NT2/D1 (cell line): ENCODE measurements at regions not wholly inside any gene's neighbourhood (a gene's known extent, or its start where the extent isn't known, plus 50 kb on each side); places are given as distances from the start of the nearest gene placed in this dataset.

Experiments
- DNase-seq: peaks from one replicate; pipeline ENCODE4 v3.0.0-alpha.2; 2011; ENCODE audit warnings: low read depth, low spot score
- H3K27me3 ChIP-seq: 2 replicates; pipeline ENCODE4 v1.6.0; 2011; ENCODE audit warnings: mild to moderate bottlenecking; ENCODE audit not compliant: insufficient read length, insufficient read depth
- H3K36me3 ChIP-seq: 2 replicates; pipeline ENCODE4 v1.6.1; 2011; ENCODE audit warnings: mild to moderate bottlenecking, low read length, mixed read lengths; ENCODE audit not compliant: insufficient read depth, insufficient read length
- H3K4me1 ChIP-seq: 2 replicates; pipeline ENCODE4 v1.5.1; 2011; ENCODE audit not compliant: insufficient read depth, insufficient read length
- H3K4me3 ChIP-seq: 2 replicates; pipeline ENCODE4 v1.5.1; 2011; ENCODE audit warnings: low read depth; ENCODE audit not compliant: insufficient read length
- H3K9ac ChIP-seq: 2 replicates; pipeline ENCODE4 v1.6.0; 2011; ENCODE audit warnings: low read depth; ENCODE audit not compliant: insufficient read length
- H3K9me3 ChIP-seq: 2 replicates; pipeline ENCODE4 v1.5.1; 2011; ENCODE audit warnings: mild to moderate bottlenecking, low read length; ENCODE audit not compliant: insufficient read depth
- SUZ12 ChIP-seq: IDR thresholded peaks from 2 replicates; pipeline ENCODE4 v1.6.1; 2011; ENCODE audit not compliant: insufficient read length, insufficient read depth; ENCODE audit errors: extremely low read depth
- YY1 ChIP-seq: IDR thresholded peaks from 2 replicates; pipeline ENCODE4 v1.6.1; 2011; ENCODE audit not compliant: insufficient read length, insufficient read depth
- ZNF274 ChIP-seq: IDR thresholded peaks from 2 replicates; pipeline ENCODE4 v1.6.1; 2011; ENCODE audit warnings: mild to moderate bottlenecking, low read depth, low read length

GRCh38 chr15:53462651-53463050 lies 296.8 kb downstream of the WDR72 start:
- H3K9me3 ChIP-seq, result no peaks in the 10 kb centered on the region
- H3K4me1 ChIP-seq, result no peaks in the 10 kb centered on the region
- no peak for DNase-seq
- no peak overlapping the region for H3K9ac ChIP-seq
- no peak overlapping the region for H3K4me3 ChIP-seq
- TF ChIP-seq SUZ12, result no peak
- no peak for TF ChIP-seq YY1
- TF ChIP-seq ZNF274, result no peak
- no peaks in the 10 kb centered on the region for H3K27me3 ChIP-seq
- H3K36me3 ChIP-seq, result no peaks in the 10 kb centered on the region

- H3K27me3 ChIP-seq, result no peaks in the 10 kb centered on the region
- no peak overlapping the region for H3K4me3 ChIP-seq
- no peak for TF ChIP-seq ZNF274
- no peak for TF ChIP-seq SUZ12
- no peak for TF ChIP-seq YY1
- H3K4me1 ChIP-seq, result no peaks in the 10 kb centered on the region
- H3K9ac ChIP-seq, result no peak overlapping the region
- DNase-seq, result no peak
- H3K36me3 ChIP-seq, result no peaks in the 10 kb centered on the region
- H3K9me3 ChIP-seq, result no peaks in the 10 kb centered on the region
Measured at GRCh38 chr15:53461677-53462076, 297.8 kb downstream of the WDR72 start.

GRCh38 chr15:53458736-53459135 lies 300.7 kb downstream of the WDR72 start:
- Histone ChIP-seq H3K9ac (no peak overlapping the region), H3K4me3 (no peak overlapping the region), H3K27me3 (no peaks in the 10 kb centered on the region), H3K4me1 (no peaks in the 10 kb centered on the region), H3K9me3 (no peaks in the 10 kb centered on the region), H3K36me3 (no peaks in the 10 kb centered on the region)
- no peak for DNase-seq
- TF ChIP-seq SUZ12 (no peak), ZNF274 (no peak), YY1 (no peak)

GRCh38 chr15:53457479-53457878 lies 302.0 kb downstream of the WDR72 start:
- no peak overlapping the region for H3K9ac ChIP-seq
- no peak for DNase-seq
- H3K9me3 ChIP-seq, result no peaks in the 10 kb centered on the region
- no peaks in the 10 kb centered on the region for H3K27me3 ChIP-seq
- H3K4me1 ChIP-seq, result no peaks in the 10 kb centered on the region
- H3K4me3 ChIP-seq, result no peak overlapping the region
- TF ChIP-seq YY1, result no peak
- no peak for TF ChIP-seq ZNF274
- TF ChIP-seq SUZ12, result no peak
- H3K36me3 ChIP-seq, result no peaks in the 10 kb centered on the region

GRCh38 chr15:53454843-53455721 lies 304.4 kb downstream of the WDR72 start:
- Histone ChIP-seq H3K4me3 (no peak overlapping the region), H3K9ac (no peak overlapping the region), H3K9me3 (no peaks in the 10 kb centered on the region), H3K27me3 (no peaks in the 10 kb centered on the region), H3K4me1 (no peaks in the 10 kb centered on the region), H3K36me3 (no peaks in the 10 kb centered on the region)
- TF ChIP-seq ZNF274, result no peak
- no peak for TF ChIP-seq YY1
- TF ChIP-seq SUZ12, result no peak
- no peak for DNase-seq

GRCh38 chr15:53454535-53454842 lies 305.0 kb downstream of the WDR72 start:
- no peaks in the 10 kb centered on the region for H3K9me3 ChIP-seq
- no peak for TF ChIP-seq SUZ12
- TF ChIP-seq YY1, result no peak
- TF ChIP-seq ZNF274, result no peak
- no peak overlapping the region for H3K9ac ChIP-seq
- H3K4me3 ChIP-seq, result no peak overlapping the region
- H3K27me3 ChIP-seq, result no peaks in the 10 kb centered on the region
- no peak for DNase-seq
- H3K36me3 ChIP-seq, result no peaks in the 10 kb centered on the region
- H3K4me1 ChIP-seq, result no peaks in the 10 kb centered on the region

DNA sequence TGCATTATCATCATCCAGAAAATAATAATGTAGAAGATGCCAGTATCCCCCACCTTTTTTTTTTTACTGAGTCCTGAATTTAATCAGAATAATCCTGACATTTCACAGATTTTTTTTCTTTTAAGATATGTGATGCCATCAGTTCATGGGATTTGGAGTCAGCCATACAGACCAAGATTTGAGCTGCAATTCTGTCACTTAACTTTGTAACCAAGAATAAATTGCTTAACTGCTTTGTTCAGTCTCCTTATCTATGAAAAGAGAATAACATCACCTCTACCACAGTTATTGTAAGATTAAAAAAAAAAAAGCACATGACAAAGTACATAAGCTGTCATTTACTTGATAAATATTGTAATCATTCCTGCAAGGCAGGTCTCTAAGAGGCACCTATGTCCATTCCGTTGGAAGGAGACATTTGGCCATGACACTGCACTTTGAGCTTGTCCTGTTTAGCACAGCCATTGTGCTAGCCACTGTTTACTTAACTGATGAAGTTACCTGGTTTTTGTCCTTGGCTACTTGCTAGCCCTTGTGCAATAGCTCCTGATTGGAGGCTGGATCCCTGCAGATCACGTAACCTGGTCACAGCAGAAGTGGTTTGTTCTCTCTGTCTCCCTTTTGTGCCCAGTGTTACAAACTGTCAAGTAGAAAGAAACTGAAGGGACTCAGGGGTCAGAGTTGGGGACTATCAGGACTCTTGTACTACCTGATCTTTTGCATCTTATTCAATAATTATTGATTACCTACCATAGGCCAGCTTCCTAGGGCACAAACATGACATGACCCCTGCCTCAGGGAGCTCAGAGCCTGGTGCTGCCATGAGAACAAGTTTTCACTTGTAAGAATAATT lies 306.0 kb downstream of the WDR72 start:
- TF ChIP-seq ZNF274, result no peak
- no peak for TF ChIP-seq YY1
- TF ChIP-seq SUZ12, result no peak
- H3K4me1 ChIP-seq, result no peaks in the 10 kb centered on the region
- H3K9ac ChIP-seq, result no peak overlapping the region
- H3K27me3 ChIP-seq, result no peaks in the 10 kb centered on the region
- DNase-seq, result no peak
- no peaks in the 10 kb centered on the region for H3K36me3 ChIP-seq
- H3K4me3 ChIP-seq, result no peak overlapping the region
- H3K9me3 ChIP-seq, result no peaks in the 10 kb centered on the region
